ENCODE measurements at regions not wholly inside any gene's neighbourhood (a gene's known extent, or its start where the extent isn't known, plus 50 kb on each side); places are given as distances from the start of the nearest gene placed in this dataset.

DNA sequence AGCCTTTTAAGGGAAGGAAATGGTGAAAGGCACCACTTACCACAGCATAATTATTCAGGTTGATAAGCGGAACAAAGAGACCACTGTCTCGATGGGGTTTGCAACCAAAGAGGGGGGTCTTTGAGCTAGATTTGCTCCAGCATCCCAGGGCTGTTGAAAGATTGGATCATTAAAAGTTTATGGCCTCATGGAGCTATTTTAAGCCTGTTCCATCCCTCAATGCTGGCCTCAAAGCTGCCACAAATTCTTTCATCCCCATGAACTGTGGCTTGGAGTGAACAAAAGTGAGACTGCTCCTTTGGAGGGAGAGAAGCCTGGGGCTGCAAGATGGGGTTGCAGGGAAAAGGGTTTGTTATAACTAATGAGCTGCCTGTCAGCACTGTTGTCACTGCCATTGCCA lies 209.8 kb downstream of the RTL9 start:
- Histone ChIP-seq H3K4me1 (ENCODE audit: control insufficient read depth in 2 of 2, insufficient read depth in 1 of 2, low read depth in 1 of 2, low read length in 2 of 2) (peaks cover 0 to 2% of the 10 kb centered on the region in 2 donors), H3K14ac (ENCODE audit: low read length) (no peak overlapping the region), H2AFZ (ENCODE audit: low read length) (no peak overlapping the region), H3K36me3 (replicated peaks in 1 of 2; ENCODE audit: control insufficient read depth in 2 of 2, insufficient read depth in 2 of 2, low read length in 2 of 2) (no peaks in the 10 kb centered on the region), H3K9me3 (replicated peaks in 1 of 2; ENCODE audit: control insufficient read depth in 2 of 2, insufficient read depth in 1 of 2, low read depth in 1 of 2, low read length in 2 of 2) (no peaks in the 10 kb centered on the region), H2BK5ac (ENCODE audit: low read length) (no peak overlapping the region), H3K79me1 (ENCODE audit: low read depth, low read length) (no peaks in the 10 kb centered on the region), H3K9ac (ENCODE audit: low read depth, low read length, poor library complexity) (no peak overlapping the region), H3K27me3 (ENCODE audit: control insufficient read depth in 3 of 3, insufficient read depth in 3 of 3, low read depth in 1 of 3, low read length in 3 of 3) (no peaks in the 10 kb centered on the region), H4K8ac (ENCODE audit: low read depth, low read length) (no peak overlapping the region), H3K4me3 (ENCODE audit: low read length in 2 of 2) (no peak overlapping the region), H2BK12ac (ENCODE audit: low read length) (no peak overlapping the region), H3K23ac (ENCODE audit: low read depth, low read length, poor library complexity) (no peak overlapping the region), H3K27ac (replicated peaks; ENCODE audit: low read length) (peak overlapping the region; percentile 56), H2AK5ac (ENCODE audit: low read depth, low read length) (no peak overlapping the region), H2BK15ac (ENCODE audit: low read length) (no peak overlapping the region), H3K18ac (ENCODE audit: low read length) (no peak overlapping the region), H3K4me2 (ENCODE audit: insufficient read depth, low read length, poor library complexity, severe bottlenecking) (no peak overlapping the region), H2BK120ac (ENCODE audit: low read depth, low read length) (no peak overlapping the region), H4K91ac (ENCODE audit: low read depth, low read length, poor library complexity) (no peak overlapping the region), H3K4ac (ENCODE audit: low read length) (no peak overlapping the region)
- no peak for DNase-seq (ENCODE audit: low spot score)
- WGBS, 2 donors (ENCODE audit: extremely low coverage in 2 of 2, insufficient read length in 2 of 2, insufficient replicate concordance in 1 of 2): no CpG with 5 or more reads among the region's 2 CpGs

DNA sequence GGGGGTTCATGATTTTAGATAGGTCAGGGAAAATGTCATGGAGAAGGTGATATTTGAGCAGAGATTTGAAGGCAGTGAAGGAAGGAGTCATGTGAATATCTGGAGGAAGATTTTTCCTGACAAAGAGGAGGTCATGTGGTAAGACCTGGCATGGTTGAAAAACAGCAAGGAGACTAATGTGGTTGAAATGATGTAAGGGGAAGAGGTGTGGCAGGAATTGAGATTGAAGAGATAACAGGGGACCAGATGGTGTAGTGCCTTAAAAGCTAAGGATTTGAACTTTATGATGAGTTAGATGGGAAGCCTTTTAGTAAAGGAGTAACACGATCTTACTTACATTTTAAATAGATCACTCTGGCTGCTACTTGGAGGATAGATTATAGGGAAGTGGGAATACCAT lies 210.9 kb downstream of the RTL9 start:
- H3K9me3 ChIP-seq (replicated peaks in 1 of 2; ENCODE audit: control insufficient read depth in 2 of 2, insufficient read depth in 1 of 2, low read depth in 1 of 2, low read length in 2 of 2): no peaks in the 10 kb centered on the region
- H3K23ac ChIP-seq (ENCODE audit: low read depth, low read length, poor library complexity): no peak overlapping the region
- no peak overlapping the region for H2BK5ac ChIP-seq (ENCODE audit: low read length)
- no peak overlapping the region for H2BK120ac ChIP-seq (ENCODE audit: low read depth, low read length)
- no peak overlapping the region for H2BK12ac ChIP-seq (ENCODE audit: low read length)
- no peak for DNase-seq (ENCODE audit: low spot score)
- no peak overlapping the region for H3K18ac ChIP-seq (ENCODE audit: low read length)
- no peak overlapping the region for H2AFZ ChIP-seq (ENCODE audit: low read length)
- WGBS, 2 donors (ENCODE audit: extremely low coverage in 2 of 2, insufficient read length in 2 of 2, insufficient replicate concordance in 1 of 2): no CpG with 5 or more reads among the region's 1 CpG
- H3K27me3 ChIP-seq (ENCODE audit: control insufficient read depth in 3 of 3, insufficient read depth in 3 of 3, low read depth in 1 of 3, low read length in 3 of 3): peaks cover 0 to 3% (median 0%) of the 10 kb centered on the region in 3 experiments
- no peak overlapping the region for H4K91ac ChIP-seq (ENCODE audit: low read depth, low read length, poor library complexity)
- H3K4ac ChIP-seq (ENCODE audit: low read length): no peak overlapping the region
- H3K4me3 ChIP-seq (ENCODE audit: low read length in 2 of 2): no peak overlapping the region
- H3K36me3 ChIP-seq (replicated peaks in 1 of 2; ENCODE audit: control insufficient read depth in 2 of 2, insufficient read depth in 2 of 2, low read length in 2 of 2): no peaks in the 10 kb centered on the region
- H2BK15ac ChIP-seq (ENCODE audit: low read length): no peak overlapping the region
- H3K4me2 ChIP-seq (ENCODE audit: insufficient read depth, low read length, poor library complexity, severe bottlenecking): no peak overlapping the region
- no peak overlapping the region for H3K14ac ChIP-seq (ENCODE audit: low read length)
- no peak overlapping the region for H2AK5ac ChIP-seq (ENCODE audit: low read depth, low read length)
- H3K4me1 ChIP-seq (ENCODE audit: control insufficient read depth in 2 of 2, insufficient read depth in 1 of 2, low read depth in 1 of 2, low read length in 2 of 2): peaks cover 0 to 2% of the 10 kb centered on the region in 2 donors
- no peak overlapping the region for H3K9ac ChIP-seq (ENCODE audit: low read depth, low read length, poor library complexity)
- no peak overlapping the region for H3K27ac ChIP-seq (replicated peaks; ENCODE audit: low read length)
- H3K79me1 ChIP-seq (ENCODE audit: low read depth, low read length): no peaks in the 10 kb centered on the region
- no peak overlapping the region for H4K8ac ChIP-seq (ENCODE audit: low read depth, low read length)

DNA sequence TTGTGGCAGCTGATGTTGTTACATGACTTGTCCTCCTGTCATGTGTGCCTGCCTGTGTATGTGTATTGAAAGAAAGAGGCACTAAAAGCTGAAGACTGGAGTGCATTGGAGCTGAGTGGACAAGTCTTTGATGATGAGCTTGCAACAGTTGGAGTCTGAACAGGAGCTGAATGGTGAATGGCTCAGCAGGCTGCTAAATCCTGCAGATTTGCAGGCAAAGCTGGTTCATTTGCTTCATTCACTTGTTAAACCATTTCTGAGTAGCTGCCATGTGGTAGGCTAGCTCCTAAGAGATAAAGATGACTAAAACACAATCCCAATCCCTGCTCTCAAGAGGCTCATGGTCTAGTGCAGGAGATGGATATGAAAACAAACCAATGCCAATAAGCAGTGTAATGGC lies 217.3 kb downstream of the CHRDL1 start:
- Histone ChIP-seq H3K18ac (ENCODE audit: low read length) (no peak overlapping the region), H3K27me3 (ENCODE audit: control insufficient read depth in 3 of 3, insufficient read depth in 3 of 3, low read depth in 1 of 3, low read length in 3 of 3) (peaks cover 0 to 7% (median 0%) of the 10 kb centered on the region in 3 experiments), H3K4ac (ENCODE audit: low read length) (no peak overlapping the region), H3K27ac (replicated peaks; ENCODE audit: low read length) (peak overlapping the region; percentile 49), H3K4me2 (ENCODE audit: insufficient read depth, low read length, poor library complexity, severe bottlenecking) (no peak overlapping the region), H2AFZ (ENCODE audit: low read length) (no peak overlapping the region), H4K91ac (ENCODE audit: low read depth, low read length, poor library complexity) (no peak overlapping the region), H3K9ac (ENCODE audit: low read depth, low read length, poor library complexity) (no peak overlapping the region), H2BK15ac (ENCODE audit: low read length) (no peak overlapping the region), H2BK5ac (ENCODE audit: low read length) (no peak overlapping the region), H3K36me3 (replicated peaks in 1 of 2; ENCODE audit: control insufficient read depth in 2 of 2, insufficient read depth in 2 of 2, low read length in 2 of 2) (no peaks in the 10 kb centered on the region), H2BK120ac (ENCODE audit: low read depth, low read length) (no peak overlapping the region), H3K4me1 (ENCODE audit: control insufficient read depth in 2 of 2, insufficient read depth in 1 of 2, low read depth in 1 of 2, low read length in 2 of 2) (peaks cover 0 to 4% of the 10 kb centered on the region in 2 donors), H3K14ac (ENCODE audit: low read length) (no peak overlapping the region), H2AK5ac (ENCODE audit: low read depth, low read length) (no peak overlapping the region), H3K4me3 (ENCODE audit: low read length in 2 of 2) (no peak overlapping the region), H2BK12ac (ENCODE audit: low read length) (no peak overlapping the region), H4K8ac (ENCODE audit: low read depth, low read length) (no peak overlapping the region), H3K79me1 (ENCODE audit: low read depth, low read length) (no peaks in the 10 kb centered on the region), H3K23ac (ENCODE audit: low read depth, low read length, poor library complexity) (no peak overlapping the region), H3K9me3 (replicated peaks in 1 of 2; ENCODE audit: control insufficient read depth in 2 of 2, insufficient read depth in 1 of 2, low read depth in 1 of 2, low read length in 2 of 2) (no peaks in the 10 kb centered on the region)
- no peak for DNase-seq (ENCODE audit: low spot score)

DNA sequence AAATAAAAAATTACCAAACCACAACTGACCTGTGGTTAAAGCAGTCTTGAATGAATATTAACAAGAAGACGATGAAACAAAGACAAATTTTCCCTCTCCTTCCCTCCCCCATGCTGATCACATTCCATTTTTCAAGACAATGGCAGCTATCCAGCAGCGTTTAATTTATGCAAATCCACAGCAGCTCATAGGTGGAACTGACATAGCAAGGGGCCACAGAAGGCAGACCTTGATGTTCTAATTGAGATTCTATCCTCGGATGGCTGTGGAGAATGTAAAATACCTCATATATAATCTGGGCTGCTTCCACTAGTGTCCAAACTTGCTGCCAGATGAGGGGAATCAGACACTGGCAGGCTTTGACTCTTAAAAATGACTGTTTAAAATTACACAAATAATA lies 211.5 kb downstream of the CHRDL1 start:
- Histone ChIP-seq H3K36me3 (replicated peaks in 1 of 2; ENCODE audit: control insufficient read depth in 2 of 2, insufficient read depth in 2 of 2, low read length in 2 of 2) (no peaks in the 10 kb centered on the region), H4K91ac (ENCODE audit: low read depth, low read length, poor library complexity) (no peak overlapping the region), H2BK5ac (ENCODE audit: low read length) (no peak overlapping the region), H4K8ac (ENCODE audit: low read depth, low read length) (no peak overlapping the region), H3K18ac (ENCODE audit: low read length) (no peak overlapping the region), H3K4ac (ENCODE audit: low read length) (no peak overlapping the region), H2AFZ (ENCODE audit: low read length) (no peak overlapping the region), H3K23ac (ENCODE audit: low read depth, low read length, poor library complexity) (no peak overlapping the region), H3K9ac (ENCODE audit: low read depth, low read length, poor library complexity) (no peak overlapping the region), H3K4me2 (ENCODE audit: insufficient read depth, low read length, poor library complexity, severe bottlenecking) (no peak overlapping the region), H2BK120ac (ENCODE audit: low read depth, low read length) (no peak overlapping the region), H3K79me1 (ENCODE audit: low read depth, low read length) (no peaks in the 10 kb centered on the region), H3K14ac (ENCODE audit: low read length) (no peak overlapping the region), H2BK15ac (ENCODE audit: low read length) (no peak overlapping the region), H2BK12ac (ENCODE audit: low read length) (no peak overlapping the region), H3K4me1 (ENCODE audit: control insufficient read depth in 2 of 2, insufficient read depth in 1 of 2, low read depth in 1 of 2, low read length in 2 of 2) (peaks cover 0 to 3% of the 10 kb centered on the region in 2 donors), H3K4me3 (ENCODE audit: low read length in 2 of 2) (no peak overlapping the region), H3K27me3 (ENCODE audit: control insufficient read depth in 3 of 3, insufficient read depth in 3 of 3, low read depth in 1 of 3, low read length in 3 of 3) (peaks cover 0 to 3% (median 0%) of the 10 kb centered on the region in 3 experiments), H3K27ac (replicated peaks; ENCODE audit: low read length) (no peak overlapping the region), H3K9me3 (replicated peaks in 1 of 2; ENCODE audit: control insufficient read depth in 2 of 2, insufficient read depth in 1 of 2, low read depth in 1 of 2, low read length in 2 of 2) (no peaks in the 10 kb centered on the region), H2AK5ac (ENCODE audit: low read depth, low read length) (no peak overlapping the region)
- WGBS, 2 donors (ENCODE audit: extremely low coverage in 2 of 2, insufficient read length in 2 of 2, insufficient replicate concordance in 1 of 2): no CpG with 5 or more reads among the region's 3 CpGs
- DNase-seq (ENCODE audit: low spot score): no peak

All from neuronal stem cell (in vitro differentiated cells).